ENCODE measurements at regions not wholly inside any gene's neighbourhood (a gene's known extent, or its start where the extent isn't known, plus 50 kb on each side); places are given as distances from the start of the nearest gene placed in this dataset.

GRCh38 chr3:55341502-55342031, 145.5 kb downstream of the WNT5A start:
- DNase-seq, result no peak

- DNase-seq, result no peak
Observed at GRCh38 chr3:55339819-55340218, 147.3 kb downstream of the WNT5A start.

- no peak for DNase-seq
Observed at GRCh38 chr3:55339390-55339789, 147.7 kb downstream of the WNT5A start.

- DNase-seq, result no peak
Observed at GRCh38 chr3:55337641-55338180, 149.4 kb downstream of the WNT5A start.

- no peak for DNase-seq
Observed at GRCh38 chr3:55333923-55334322, 153.2 kb downstream of the WNT5A start.

DNA sequence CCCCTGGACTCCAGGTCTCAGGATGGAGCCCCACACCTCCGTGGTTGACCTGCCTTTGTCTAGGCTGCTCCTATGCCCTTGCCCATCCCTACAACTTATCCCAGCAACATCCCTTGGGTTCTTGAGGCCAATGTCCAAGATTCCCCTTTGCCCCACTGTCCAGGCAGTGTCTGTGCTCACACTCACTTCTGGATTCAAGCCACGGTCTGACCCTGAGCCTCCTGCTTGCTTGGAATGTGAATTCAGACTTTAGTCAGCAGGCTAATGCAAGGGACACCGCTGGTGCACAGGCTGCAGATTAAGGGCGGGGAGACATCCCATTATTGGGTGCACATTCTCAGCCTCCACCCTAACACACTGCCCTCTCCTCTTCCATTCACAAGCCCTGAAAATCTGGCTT, 154.1 kb downstream of the WNT5A start:
- DNase-seq, result no peak

- DNase-seq, result no peak
Observed at GRCh38 chr3:55332176-55332575, 154.9 kb downstream of the WNT5A start.

DNA sequence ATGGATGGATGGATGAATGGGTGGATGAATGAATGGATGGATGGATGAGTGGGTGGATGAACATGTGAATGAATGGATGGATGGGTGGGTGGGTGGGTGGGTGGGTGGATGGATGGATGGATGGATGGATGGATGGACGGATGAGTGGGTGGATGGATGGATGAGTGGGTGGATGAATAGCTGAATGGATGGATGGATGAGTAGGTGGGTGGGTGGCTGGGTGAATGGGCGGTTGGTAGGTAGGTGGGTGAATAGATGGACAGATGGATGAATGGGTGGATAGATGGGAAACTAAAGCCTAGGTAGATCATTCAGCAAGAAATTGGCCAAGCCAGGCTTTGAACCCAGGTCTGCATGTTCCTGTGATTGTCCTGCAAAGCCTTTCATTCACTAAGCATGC, 155.6 kb downstream of the WNT5A start:
- DNase-seq, result no peak

GRCh38 chr3:55330756-55331155, 156.3 kb downstream of the WNT5A start:
- DNase-seq, result no peak

DNA sequence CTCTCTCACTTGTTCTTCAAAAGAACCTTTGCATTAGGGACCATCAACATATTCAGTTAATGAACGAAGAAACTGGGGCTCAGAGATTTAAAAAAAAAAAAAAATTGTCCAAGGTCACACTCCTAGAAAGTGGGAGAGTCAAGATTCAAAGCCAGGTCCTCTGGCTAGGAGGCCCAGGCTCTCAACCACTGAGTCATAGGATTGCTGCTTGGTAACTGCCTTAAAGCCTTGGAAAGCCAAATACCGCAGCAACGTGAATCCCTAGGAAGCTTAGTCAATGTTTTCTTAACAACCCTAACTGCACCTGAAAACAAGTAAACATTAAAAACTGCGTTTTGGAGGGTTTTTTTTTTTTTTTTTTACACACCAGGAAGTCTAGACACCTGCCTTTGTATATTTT, 156.8 kb downstream of the WNT5A start:
- DNase-seq, result no peak

DNA sequence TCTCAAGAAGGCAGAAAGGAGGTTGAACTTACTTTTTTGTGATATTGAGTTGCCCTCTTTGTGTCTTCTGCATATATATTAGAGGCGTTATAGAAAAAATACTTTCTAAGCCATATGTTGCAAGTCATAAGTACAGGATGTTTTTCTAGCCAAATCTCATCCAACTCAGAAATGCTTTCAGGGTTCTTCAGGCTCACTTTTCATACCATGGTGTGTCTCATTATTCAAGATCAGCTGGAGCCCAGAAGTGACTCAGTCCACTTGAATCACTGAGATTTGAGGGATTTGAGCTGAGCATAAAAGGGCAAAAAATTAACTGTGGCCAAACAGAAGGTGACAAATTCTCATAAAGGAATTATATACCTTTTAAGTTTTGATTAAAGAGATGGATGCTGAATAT, 157.3 kb downstream of the WNT5A start:
- DNase-seq, result no peak

GRCh38 chr3:55327131-55327920, 159.8 kb downstream of the WNT5A start:
- DNase-seq, result no peak

GRCh38 chr3:55322638-55323037, 164.5 kb downstream of the WNT5A start:
- DNase-seq, result peak in 11 of 14 donors; percentile 3 to 69 (median 19)

GRCh38 chr3:55320928-55321327, 166.2 kb downstream of the WNT5A start:
- DNase-seq, result no peak

DNA sequence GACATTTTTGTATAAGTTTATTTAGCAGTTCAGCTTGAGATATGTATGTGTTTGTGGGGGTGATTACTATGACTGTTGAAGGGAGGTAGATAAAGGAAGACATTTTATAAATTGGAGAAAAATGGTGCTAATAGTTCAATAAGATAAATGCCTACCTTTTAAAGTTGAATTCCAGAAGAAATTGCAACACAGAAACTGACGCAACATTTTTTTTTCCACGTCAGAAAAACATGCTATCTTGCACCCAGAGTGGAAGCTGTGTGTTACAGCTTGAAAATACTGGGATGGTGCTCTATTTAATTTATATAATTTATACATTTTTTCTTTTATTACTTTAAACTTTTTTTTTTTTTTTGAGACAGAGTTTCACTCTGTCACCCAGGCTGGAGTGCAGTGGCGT, 171.7 kb downstream of the WNT5A start:
- no peak for DNase-seq

- DNase-seq, result no peak
Observed at GRCh38 chr3:55313666-55314065, 173.4 kb downstream of the WNT5A start.

DNA sequence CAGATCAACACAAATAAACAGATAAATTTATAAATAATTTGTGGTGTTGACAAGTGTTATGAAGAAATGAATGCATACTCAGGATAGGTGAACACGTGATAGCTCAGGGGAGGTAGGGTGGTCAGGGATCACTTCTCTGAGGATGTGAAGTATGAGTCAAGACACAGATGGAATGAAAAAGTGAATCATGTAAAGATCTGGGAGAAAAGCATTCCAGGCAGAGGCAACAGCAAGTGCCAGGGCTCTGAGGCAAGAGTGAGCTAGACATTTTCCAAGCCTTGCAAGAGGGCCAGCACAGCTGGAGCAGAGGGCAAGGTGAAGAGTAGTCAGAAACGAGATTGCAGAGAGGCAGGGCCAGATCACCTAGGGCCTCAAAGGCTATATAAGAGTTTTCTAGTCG, 177.8 kb downstream of the WNT5A start:
- DNase-seq, result no peak

GRCh38 chr3:55307622-55308021, 179.5 kb downstream of the WNT5A start:
- DNase-seq, result no peak

DNA sequence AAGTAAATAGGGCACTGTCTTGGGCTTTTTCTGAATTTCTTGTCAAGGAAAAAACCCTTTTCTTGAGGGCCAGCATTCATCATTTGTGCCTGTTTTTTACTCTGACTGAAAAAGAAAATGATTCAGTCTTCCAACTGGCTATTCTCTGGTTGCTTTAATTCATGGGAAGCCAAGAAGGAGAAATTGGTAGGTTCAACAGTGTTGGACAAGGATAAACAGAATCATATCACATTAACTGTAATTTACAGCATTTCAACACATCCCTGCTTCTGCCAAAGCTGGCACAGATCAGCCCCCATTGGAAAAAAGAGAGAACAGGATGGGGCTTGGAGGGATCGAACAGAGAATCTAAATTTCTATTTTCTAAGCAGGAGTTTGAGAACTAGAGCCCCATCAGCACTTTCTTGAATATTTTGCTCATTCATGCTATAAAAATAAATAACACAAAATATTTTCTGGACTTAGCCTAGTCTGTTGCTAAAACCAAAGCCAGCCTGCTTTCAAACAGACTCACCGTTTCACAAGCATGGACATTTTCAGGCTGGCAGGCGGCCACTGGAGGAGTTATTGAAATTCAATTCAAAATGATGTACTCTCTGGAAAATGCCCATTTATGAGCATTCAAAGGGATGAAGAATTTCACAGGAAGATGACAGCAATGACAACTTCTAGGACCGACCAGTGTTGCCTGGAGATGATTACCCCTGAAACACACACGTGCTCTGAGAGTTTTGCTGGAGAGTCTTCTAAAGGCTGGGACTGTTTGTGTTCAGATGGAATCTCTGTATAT, 181.2 kb downstream of the WNT5A start:
- no peak for DNase-seq

GRCh38 chr3:55300701-55301100, 186.4 kb downstream of the WNT5A start:
- DNase-seq, result no peak

DNA sequence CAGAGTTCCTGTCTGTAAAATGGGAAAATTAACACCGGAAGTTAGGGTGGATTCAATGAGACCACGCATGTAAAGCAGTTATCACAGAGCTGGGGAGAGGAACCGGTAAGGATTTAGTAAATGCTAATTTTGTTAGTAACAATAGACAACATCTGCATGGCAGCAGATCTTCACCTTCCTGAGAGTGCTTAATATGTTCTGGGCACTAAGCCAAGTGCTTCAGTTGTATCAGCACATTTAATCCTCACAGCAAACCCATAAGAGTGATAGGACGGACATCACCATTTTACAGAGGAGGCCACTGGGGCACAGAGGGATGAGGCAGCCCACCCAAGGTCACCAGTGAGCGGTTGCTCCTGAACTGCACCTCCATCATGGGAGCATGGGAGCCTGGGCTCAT, 189.4 kb downstream of the WNT5A start:
- no peak for DNase-seq

DNA sequence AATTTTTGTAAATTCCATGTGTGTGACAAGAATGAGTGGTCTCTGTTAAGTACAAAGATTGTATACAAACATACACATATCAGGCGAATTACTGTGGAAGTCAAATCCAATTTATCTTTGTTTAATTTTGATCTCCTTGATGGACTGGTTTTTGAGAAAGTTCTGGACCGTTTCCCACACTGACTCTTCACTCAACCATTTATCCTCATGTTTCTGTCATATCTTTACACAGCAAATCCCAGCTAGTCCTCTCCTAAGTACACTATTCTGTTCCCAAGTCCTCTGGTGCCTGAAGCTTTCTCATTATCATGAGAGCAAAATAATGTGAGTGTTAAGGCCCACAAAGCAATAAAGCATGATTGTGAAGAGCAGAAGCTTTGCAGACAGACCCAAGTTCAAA, 189.9 kb downstream of the WNT5A start:
- no peak for DNase-seq

- DNase-seq, result no peak
Observed at GRCh38 chr3:55296791-55297190, 190.3 kb downstream of the WNT5A start.

DNA sequence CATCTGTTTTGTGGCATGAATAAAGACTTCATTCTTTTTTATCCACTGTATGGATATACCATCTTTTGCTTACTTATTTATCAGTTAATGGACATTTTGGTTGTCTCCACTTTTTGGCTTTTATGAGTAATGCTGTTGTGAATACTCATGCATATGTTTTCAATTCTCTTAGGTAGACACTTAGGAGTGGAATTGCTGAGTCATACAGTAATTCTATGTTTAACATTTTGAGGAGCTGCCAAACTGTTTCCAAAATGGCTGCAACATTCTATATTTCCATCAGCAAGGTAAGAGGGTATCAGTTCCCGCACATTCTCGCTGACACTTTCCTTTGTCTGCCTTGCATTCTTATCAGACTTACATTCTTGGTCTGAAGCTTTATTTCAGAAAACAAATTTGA, 191.1 kb downstream of the WNT5A start:
- DNase-seq, result no peak
